ENCODE measurements at regions not wholly inside any gene's neighbourhood (a gene's known extent, or its start where the extent isn't known, plus 50 kb on each side); places are given as distances from the start of the nearest gene placed in this dataset.

GRCh38 chr4:14446311-14446710 is 556.0 kb upstream of the CPEB2 start:
- no peak for DNase-seq (ENCODE audit: low read depth, low spot score)
- H3K4me3 ChIP-seq (ENCODE audit: low read depth, low read length), result no peak overlapping the region
- POLR2A ChIA-PET, result no interaction called here

DNA sequence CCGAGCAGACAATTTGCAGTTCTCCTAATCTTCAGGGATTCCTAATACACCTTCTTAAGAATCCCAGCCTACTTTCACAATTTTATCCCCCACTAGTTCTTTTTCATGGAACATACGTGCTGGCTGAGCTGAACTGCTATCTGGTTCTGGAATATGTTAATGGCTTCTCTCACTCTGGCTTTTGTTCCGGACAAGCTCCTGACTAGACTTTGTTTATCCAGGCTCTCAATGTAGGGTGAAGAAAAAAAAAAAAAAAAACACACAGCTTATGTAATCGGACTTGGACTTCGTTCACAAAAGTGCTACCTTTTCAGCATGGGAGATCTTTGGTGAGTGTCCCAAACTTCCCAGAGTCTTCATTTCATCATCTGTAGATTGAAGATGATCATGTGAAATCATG is 555.4 kb upstream of the CPEB2 start:
- Histone ChIP-seq H3K27ac (ENCODE audit: low read depth, low read length) (no peak overlapping the region), H3K9me3 (ENCODE audit: control insufficient read depth, insufficient read depth, low read length) (no peaks in the 10 kb centered on the region; the same call in 1 of the 2 replicates), H3K27me3 (ENCODE audit: control insufficient read depth, insufficient read depth, low read length) (no peaks in the 10 kb centered on the region), H3K4me3 (ENCODE audit: low read depth, low read length) (no peak overlapping the region)
- POLR2A ChIA-PET, result no interaction called here
- TF ChIP-seq, protein P1, sequence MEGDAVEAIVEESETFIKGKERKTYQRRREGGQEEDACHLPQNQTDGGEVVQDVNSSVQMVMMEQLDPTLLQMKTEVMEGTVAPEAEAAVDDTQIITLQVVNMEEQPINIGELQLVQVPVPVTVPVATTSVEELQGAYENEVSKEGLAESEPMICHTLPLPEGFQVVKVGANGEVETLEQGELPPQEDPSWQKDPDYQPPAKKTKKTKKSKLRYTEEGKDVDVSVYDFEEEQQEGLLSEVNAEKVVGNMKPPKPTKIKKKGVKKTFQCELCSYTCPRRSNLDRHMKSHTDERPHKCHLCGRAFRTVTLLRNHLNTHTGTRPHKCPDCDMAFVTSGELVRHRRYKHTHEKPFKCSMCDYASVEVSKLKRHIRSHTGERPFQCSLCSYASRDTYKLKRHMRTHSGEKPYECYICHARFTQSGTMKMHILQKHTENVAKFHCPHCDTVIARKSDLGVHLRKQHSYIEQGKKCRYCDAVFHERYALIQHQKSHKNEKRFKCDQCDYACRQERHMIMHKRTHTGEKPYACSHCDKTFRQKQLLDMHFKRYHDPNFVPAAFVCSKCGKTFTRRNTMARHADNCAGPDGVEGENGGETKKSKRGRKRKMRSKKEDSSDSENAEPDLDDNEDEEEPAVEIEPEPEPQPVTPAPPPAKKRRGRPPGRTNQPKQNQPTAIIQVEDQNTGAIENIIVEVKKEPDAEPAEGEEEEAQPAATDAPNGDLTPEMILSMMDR (IDR thresholded peaks at IDR 0.05; ENCODE audit: low read depth, low read length), result no peak
- CTCF ChIA-PET, result no interaction called here
- DNase-seq (ENCODE audit: low read depth, low spot score), result no peak

More at GRCh38 chr4:14446311-14446710, 556.0 kb upstream of the CPEB2 start:
- no peaks in the 10 kb centered on the region; the same call in 1 of the 2 replicates for H3K9me3 ChIP-seq (ENCODE audit: control insufficient read depth, insufficient read depth, low read length)
- no peak overlapping the region for H3K27ac ChIP-seq (ENCODE audit: low read depth, low read length)
- H3K27me3 ChIP-seq (ENCODE audit: control insufficient read depth, insufficient read depth, low read length), result no peaks in the 10 kb centered on the region
- TF ChIP-seq, protein P1 (IDR thresholded peaks at IDR 0.05; ENCODE audit: low read depth, low read length), result no peak
- CTCF ChIA-PET, result no interaction called here

DNA sequence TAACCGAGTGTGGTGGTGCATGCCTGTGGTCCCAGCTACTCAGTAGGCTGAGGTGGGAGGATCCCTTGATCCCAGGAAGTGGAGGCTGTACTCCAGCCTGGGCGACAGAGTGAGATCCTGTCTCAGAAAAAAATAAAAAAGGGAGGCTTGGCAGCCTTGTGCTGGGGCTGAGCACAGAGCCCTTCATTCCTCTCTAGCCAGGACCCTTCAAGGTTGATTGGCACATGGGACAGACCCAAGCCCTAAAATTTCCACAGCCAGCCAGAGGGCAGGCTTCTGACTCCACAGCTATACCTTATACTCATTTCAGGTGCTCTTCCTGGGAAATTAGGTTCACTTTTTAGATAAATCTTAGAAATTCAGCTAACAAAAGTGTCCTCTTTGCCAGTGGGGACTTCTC is 553.0 kb upstream of the CPEB2 start:
- TF ChIP-seq, protein P1 (IDR thresholded peaks at IDR 0.05; ENCODE audit: low read depth, low read length), result no peak
- no peaks in the 10 kb centered on the region for H3K27me3 ChIP-seq (ENCODE audit: control insufficient read depth, insufficient read depth, low read length)
- H3K4me3 ChIP-seq (ENCODE audit: low read depth, low read length), result no peak overlapping the region
- ChIA-PET POLR2A (no interaction called here), CTCF (no interaction called here)
- DNase-seq (ENCODE audit: low read depth, low spot score), result no peak
- H3K27ac ChIP-seq (ENCODE audit: low read depth, low read length), result no peak overlapping the region
- no peaks in the 10 kb centered on the region; the same call in 1 of the 2 replicates for H3K9me3 ChIP-seq (ENCODE audit: control insufficient read depth, insufficient read depth, low read length)

DNA sequence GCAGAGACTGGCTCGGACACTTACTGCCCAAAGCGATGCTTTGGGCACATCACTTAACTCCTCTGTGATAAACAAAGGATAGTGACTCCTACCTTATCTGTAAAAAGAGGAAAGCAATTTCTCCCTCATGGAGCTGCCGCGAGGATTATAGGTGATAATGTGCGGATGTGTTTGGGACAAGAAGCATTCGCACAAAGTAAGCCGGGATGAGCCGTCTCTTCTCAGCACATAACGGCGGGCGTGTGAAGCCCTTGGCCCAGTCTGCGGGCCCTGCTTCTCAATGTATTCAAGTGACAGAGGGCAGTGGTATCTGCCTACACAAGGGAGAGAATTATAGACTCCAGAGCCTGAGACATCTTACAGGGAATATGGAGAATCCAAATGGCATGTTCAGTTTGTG is 550.3 kb upstream of the CPEB2 start:
- no peaks in the 10 kb centered on the region; the same call in 1 of the 2 replicates for H3K9me3 ChIP-seq (ENCODE audit: control insufficient read depth, insufficient read depth, low read length)
- CTCF ChIA-PET, result interaction anchor here (0.6 kb wide), 1 partner anchor 795 kb away, joined by 5 read pairs; no protein-coding TSS in a partner anchor
- DNase-seq (ENCODE audit: low read depth, low spot score), result no peak
- POLR2A ChIA-PET, result no interaction called here
- H3K27me3 ChIP-seq (ENCODE audit: control insufficient read depth, insufficient read depth, low read length), result no peaks in the 10 kb centered on the region
- no peak overlapping the region for H3K4me3 ChIP-seq (ENCODE audit: low read depth, low read length)
- TF ChIP-seq, protein P1 (IDR thresholded peaks at IDR 0.05; ENCODE audit: low read depth, low read length), result no peak
- H3K27ac ChIP-seq (ENCODE audit: low read depth, low read length), result no peak overlapping the region

- DNase-seq (ENCODE audit: low read depth, low spot score), result no peak
- Histone ChIP-seq H3K4me3 (ENCODE audit: low read depth, low read length) (no peak overlapping the region), H3K27me3 (ENCODE audit: control insufficient read depth, insufficient read depth, low read length) (no peaks in the 10 kb centered on the region), H3K27ac (ENCODE audit: low read depth, low read length) (no peak overlapping the region), H3K9me3 (ENCODE audit: control insufficient read depth, insufficient read depth, low read length) (no peaks in the 10 kb centered on the region; the same call in 1 of the 2 replicates)
- TF ChIP-seq, protein P1 (IDR thresholded peaks at IDR 0.05; ENCODE audit: low read depth, low read length), result no peak
- ChIA-PET CTCF (interaction anchor here (0.6 kb wide), 1 partner anchor 797 kb away, joined by 3 read pairs; no protein-coding TSS in a partner anchor), POLR2A (no interaction called here)
Observed at GRCh38 chr4:14452764-14453163, 549.5 kb upstream of the CPEB2 start.
